ENCODE measurements at regions not wholly inside any gene's neighbourhood (a gene's known extent, or its start where the extent isn't known, plus 50 kb on each side); places are given as distances from the start of the nearest gene placed in this dataset.
"Not testable (repeated sequence)": the region's sequence is repeated elsewhere in the genome, so short reads cannot be mapped to it uniquely, and the experiment has no call there.

DNA sequence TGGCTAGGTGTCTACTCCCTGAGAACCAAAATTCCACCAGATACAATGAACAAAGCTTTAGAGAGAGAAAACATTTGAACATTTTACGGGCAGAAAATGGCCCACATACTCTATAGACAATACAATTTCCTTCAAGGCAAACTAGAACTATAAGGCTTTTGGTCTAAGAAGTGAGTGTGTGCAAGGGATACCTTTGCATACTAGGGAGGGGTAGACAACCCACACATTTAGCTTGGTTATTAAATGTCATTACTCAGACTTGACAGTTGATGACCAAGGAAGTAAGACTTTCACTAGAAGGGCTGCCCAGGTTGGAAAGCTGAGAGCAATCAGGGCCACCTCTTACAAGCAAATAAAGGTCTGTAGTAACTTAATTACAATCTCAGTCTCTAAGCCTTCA, 64.0 kb upstream of the PLEKHM1 start:
- not testable (repeated sequence) for DNase-seq

DNA sequence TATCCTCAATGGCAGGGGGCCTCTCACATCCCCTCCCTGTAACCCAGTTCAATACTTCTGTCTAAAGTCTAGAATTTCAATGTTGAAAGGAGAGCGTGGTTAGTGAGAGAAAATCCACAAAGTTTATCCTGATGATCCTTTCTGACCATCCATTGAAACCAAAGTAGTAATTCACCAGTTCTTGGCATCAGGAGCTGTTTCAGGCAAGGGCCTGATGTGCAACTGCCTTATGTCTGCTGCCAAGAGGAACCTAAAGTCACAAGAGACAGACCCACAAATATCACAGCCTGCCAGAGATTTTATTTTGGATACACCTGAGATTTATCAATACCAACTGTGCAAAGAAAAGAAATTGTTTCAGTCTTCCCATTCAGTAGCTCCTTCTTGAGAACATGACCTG, 68.3 kb upstream of the PLEKHM1 start:
- not testable (repeated sequence) for DNase-seq

DNA sequence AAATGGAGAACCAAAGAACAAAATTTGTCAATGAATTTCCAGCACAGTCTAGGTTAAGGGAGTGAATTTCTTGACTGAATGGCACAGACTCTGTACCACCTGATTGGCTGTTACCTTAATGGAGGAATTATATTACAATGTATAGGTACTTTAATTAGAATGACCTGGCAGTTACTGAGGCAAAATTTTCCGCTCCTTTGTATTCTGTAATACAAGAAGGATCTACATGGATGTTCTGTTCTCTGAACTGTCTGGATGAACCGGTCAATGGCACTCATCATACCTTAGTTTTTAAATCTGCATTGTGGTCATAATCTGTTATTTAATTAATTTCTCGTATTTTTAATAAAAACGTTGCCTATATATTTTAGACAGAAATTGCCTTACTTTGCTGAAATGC, 72.3 kb upstream of the PLEKHM1 start:
- DNase-seq, result not testable (repeated sequence)

DNA sequence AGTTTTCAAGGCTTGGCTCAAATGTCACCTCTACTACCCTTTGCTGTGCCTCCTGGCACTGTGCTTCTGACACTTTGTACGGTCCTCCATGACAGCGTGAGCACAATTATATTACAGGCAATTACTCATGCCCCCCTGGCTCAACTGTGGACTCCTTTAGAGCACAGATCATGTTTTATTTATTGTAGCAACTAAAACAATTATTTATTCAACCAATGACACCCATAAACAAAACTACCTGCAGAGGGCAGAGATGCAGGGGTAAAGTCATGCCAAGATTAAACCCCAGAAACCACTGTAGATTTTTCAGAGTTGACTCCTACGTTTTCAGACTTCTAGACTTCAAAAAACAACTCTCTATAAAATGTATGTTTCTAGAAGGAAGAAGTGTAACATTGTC, 72.8 kb upstream of the PLEKHM1 start:
- DNase-seq, result not testable (repeated sequence)

DNA sequence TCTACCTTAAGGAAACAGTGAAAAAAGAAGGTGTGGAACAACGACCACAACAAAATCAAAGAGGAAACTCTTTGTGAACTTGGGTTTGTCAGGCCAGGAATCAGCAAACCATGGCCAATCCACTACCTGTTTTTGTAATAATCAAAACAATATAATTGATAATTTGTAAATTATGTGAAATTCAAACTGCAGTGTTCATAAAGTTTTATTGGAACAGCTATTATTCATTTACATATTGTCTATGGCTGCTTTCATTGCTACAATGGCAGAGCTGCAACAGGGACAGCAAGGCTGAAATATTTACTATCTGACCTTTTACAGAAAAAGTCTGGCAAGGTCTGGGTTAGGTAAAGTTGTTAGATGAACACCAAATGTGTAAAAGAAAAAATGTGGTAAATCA, 77.8 kb upstream of the PLEKHM1 start:
- not testable (repeated sequence) for DNase-seq

DNA sequence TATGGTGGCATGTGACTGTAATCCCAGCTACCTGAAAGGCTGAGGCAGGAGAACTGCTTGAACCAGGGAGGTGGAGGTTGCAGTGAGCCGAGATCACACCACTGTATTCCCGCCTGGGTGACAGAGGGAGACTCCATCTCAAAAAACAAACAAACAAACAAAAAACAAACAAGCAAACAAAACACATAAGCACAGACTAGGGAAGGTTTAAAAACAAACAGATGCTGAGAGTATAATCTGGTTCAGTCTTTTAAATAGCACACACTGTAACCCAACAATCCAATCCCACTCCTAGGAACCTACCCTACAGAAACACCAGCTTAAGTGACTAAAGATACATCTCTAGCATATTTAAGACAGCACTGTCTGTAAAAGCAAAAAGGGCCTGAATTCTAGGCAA, 82.8 kb upstream of the PLEKHM1 start:
- DNase-seq, result not testable (repeated sequence)

DNA sequence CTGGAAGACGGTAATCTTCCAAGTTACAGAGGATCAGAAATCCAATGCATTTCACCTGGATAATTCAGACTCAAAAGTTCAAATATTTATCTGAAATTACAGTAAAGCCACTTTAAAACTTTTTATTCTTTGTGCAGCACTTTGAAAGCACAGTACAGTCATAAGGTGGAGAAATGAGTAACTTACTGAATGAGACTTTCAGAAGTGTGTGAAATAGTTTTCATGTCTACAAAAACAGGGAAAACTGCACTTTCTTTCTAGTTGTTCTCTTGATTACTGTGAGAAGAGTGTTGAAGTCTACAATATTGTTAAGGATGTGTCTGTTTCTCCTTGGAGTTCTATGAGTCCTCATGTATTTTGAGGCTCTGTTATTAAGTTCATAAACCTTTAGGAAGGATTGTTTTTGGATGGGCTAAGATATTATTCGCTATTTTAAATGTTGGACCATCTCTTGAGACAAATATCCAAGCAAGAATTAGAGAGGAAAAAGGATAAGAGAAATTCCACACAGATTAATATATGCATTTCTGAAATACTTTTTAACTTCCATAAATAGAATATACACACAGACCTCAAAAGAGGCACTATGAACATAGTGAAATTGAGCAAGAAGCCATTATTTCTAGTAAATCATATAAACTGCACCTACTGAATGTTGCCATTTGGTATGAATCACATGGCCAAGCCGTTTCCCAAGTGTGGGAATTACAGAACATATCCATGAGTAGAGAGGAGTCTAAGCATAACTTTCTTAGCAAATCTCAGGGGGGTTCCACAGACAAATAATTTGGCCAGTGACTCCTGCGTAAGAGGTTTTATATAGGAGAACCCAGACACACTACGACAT, 83.6 kb upstream of the PLEKHM1 start:
- DNase-seq, result no peak

DNA sequence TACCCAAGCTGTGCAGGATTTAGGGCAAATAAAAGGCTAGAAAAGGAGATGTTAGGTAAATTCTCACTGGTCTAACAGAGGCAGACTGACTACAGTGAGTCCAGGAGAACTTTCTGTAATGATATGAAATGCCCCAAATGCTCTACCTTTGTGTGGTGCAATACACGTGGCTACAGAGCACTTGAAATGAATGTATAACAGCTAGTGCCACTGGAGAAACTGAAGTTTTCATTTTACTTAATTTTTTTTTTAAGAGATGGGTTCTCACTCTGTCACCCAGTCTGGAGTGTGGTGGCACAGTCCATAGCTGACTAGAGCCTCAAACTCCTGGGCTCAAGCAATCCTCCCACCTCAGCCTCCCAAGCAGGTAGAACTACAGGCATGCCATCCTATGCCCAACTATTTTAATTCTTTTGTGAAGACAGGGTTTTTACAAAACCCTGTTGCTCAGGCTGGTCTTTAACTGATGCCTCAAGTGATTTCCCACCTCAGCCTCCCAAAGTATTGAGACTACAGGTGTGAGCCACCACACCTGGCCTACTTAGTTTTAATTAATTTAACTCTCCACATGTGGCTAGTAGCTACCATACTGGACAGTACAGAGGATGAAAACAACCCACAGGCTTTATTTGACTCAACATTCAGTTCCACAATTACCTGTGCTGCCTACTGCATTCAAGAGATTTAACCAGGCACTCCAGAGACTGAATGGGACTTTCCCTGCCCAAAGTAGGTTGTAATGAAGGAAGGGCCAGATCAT, 84.8 kb upstream of the PLEKHM1 start:
- DNase-seq, result no peak

DNA sequence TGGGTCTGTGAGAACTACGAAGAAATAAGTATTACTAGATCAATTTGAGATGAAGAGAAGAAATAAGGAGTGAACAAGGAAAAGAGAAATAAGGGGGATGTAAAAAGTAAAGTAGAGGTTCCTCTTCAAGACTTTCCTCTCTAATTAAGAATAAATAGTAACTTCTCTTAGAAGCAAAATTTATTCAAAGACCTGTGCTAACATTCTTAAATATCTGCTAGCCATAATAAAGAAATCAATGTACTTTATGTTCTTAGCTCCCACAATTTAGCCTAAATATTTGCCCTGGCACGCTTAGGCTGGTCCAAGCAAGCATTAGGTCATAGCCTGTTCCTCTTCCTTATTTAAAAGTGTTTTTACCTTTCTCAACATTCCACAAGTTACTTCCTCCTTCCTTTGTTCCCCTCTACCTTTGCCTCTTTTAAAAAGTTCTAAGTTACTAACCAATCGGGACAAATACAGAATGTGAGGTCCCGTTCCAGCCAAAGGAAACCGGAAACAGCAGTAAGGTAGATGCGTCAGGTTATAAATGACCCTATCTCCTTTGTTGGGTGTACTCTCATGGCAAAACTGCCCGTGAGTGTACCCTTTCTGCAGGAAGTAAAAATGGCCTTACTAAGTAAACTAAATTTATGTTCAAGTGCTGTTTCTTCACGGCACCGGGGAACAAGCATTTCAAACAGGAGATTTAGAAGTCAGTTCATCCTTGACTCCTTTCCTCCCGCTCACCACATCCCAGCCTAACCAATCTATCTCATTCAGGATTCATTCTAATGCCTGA, 86.2 kb upstream of the PLEKHM1 start:
- not testable (repeated sequence) for DNase-seq

DNA sequence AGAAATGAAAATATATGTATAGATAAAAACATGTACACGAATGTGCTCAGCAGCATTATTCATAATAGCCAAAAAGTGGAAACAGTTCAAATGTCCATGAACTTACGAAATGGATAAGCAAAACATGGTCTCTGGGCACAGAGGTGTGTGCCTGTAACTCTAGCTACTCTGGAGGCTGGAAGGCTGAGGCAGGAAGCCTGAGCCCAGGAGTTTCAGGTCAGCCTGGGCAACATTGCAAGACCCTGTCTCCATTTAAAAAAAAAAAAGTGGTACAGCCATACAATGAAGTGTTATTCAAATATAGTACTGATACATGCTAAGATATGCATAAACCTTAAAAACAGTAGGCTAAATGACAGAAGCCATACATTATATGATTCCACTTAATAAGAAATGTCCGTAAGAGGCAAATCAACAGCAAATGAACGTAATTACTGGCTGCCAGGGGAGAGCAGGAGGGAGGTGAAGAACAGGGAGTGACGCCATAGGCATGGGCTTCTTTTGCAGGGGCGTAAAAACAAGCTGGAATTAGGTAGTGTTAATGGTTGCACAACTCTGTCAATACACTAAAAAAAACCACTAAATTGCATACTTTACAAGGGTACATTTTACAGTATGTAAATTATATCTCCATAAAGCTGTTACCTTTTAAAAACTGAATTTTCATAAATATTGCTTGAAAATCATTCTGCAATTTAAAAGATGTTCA, 87.2 kb upstream of the PLEKHM1 start:
- DNase-seq, result no peak

DNA sequence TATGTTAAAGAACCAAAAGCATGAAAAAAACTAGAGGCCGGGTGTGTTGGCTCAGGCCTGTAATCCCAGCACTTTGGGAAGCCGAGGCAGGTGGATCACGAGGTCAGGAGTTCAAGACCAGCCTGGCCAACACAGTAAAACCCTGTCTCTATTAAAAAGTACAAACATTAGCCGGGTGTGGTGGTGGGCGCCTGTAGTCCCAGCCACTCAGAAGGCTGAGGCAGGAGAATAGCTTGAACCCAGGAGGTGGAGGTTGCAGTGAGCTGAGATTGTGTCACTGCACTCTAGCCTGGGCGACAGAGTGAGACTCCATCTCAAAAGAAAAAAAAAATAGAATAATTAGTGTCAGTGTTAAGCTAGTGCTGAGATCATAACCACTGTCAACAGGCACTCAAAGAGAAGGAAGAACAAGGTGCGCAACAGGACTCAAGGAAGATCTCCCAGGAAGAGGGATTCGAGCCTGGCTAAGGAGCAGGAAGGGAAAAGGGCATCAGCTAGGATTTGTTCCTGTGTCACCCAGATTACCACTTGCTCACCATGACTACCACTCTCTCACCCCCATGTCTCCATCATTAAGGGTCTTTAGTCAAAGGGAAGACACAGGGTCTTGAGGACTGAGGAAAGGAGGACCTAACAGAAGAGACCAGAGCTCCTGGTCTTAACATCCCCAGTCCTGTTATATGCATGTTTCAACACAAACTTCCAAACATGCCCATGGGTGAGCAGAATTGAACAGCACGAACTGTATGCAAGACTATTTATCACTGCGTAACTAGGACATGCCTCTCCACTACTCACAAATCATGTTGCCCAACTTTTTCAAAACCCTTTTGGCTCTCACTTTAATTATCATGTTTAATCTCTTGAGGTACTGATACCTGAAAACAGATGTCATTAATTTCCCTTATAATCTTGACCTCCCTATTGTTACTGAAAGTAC, 88.3 kb upstream of the PLEKHM1 start:
- DNase-seq, result no peak

DNA sequence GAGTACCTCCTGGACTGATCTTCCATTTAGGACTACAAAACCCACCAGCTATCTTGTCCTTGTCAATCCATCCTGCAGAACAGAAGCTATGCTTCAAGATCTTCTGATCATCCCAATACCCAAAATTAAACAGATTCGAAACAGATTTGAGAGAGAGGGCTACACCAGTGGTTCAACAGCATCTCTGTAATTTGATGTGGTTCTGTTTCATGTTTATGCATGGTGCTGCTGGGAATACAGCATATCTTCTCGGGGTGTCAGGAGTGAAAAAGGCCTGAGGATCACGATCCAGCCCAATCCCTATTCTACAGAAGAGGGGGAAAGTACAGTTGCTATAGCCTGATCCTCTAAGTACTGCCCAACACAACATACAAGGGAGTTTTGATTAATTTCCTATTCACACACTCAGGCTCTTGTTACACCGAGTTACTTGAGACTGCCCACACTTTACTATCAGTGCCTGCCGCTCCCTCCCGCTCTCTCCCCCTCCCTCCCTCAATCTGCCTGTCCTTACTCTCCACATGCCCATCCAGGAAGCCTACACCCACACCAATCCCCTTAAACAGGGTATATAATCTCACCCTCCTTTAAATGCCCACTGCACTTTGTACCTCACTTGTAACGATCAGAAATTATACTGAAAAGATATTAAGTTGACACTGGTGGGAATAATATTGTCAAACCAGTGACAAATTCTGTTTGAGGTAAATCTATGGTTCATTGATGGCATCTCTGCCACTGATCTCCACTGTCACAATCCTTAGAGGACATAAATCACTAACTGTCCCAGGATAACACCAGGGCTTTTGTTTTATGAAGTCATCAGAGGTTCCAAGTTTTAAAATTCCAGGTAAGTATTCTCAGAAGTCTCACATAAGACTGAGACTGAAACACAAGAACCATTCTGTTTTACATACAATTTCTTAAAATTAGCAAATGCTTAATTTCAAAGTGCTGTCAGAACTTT, 89.3 kb upstream of the PLEKHM1 start:
- no peak for DNase-seq

DNA sequence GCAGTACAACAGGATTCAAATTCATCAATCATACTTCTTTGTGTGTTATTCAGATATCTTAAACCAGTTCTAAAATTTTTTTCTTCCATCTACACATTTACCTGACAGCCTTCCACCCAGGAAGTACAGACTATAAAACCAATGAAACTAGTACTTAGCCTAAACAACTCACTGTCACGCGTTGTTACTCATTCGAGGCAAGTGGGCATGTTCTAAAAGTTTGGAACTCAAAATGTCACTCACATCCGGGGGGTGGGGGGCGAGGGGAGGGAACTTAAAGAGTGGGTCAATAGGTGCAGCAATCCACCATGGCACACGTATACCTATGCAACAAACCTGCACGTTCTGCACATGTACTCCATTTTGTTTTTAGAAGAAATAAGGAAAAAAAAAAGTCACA, 90.4 kb upstream of the PLEKHM1 start:
- no peak for DNase-seq

DNA sequence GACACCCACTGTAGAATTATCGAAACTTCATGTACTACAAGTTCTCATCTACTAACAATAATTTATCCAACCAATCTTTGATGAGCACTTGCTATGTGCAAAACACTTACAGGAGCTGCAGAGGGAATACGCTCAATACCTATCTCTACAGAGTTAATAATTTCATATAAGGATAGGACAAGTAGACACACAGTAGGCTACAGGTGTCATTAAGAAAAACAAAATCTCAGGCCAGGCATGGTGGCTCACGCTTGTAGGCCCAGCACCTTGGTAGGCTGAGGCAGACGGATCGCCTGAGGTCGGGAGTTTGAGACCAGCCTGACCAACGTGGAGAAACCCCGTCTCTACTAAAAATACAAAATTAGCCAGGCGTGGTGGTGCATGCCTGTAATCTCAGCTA, 91.3 kb upstream of the PLEKHM1 start:
- no peak for DNase-seq

DNA sequence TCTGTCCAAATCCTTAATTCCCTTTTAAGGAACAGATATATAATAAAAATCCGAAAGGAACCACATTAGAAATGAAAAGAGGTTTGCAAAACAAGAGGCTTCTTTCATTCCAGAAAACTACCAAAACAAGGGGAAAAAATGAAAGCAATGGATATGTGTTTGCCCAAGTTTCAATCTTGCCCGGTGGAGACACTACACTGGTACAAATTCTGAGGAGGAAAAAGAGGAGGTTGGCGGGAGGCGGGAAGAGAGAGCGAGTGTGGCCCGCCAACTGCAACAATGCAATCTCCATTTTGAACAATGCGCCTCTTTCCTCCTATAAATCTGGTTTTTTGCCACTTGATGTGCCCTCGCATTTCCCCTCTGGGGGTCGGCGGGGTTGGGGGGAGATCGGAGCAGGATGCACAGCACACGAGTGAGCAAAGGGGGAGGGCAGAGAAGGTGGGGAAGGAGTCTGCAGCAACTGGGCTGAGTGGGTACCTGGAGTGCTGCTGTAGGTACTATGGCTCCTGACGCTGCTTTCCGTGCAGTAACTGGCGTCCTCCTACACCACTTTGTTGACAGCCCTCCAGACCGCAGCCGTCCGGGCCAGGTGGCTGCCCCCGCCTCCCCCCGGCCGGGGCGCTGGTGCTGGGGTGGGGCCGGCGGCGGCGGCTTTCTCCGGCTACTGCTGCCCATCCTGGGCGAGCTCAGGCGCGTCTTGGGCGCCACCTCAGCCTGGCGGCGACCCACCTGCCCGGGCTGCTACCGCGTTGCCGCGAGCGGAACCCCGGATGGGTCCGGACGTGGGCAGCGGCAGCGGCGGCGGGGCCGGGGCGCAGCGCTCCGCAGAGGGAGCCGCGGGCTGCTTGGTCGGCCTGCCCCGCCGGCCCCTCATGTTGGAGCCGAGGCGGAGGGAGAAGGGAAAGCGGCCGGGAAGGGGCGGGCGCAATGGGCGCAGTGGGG, 93.8 kb upstream of the PLEKHM1 start:
- DNase-seq, result no peak

DNA sequence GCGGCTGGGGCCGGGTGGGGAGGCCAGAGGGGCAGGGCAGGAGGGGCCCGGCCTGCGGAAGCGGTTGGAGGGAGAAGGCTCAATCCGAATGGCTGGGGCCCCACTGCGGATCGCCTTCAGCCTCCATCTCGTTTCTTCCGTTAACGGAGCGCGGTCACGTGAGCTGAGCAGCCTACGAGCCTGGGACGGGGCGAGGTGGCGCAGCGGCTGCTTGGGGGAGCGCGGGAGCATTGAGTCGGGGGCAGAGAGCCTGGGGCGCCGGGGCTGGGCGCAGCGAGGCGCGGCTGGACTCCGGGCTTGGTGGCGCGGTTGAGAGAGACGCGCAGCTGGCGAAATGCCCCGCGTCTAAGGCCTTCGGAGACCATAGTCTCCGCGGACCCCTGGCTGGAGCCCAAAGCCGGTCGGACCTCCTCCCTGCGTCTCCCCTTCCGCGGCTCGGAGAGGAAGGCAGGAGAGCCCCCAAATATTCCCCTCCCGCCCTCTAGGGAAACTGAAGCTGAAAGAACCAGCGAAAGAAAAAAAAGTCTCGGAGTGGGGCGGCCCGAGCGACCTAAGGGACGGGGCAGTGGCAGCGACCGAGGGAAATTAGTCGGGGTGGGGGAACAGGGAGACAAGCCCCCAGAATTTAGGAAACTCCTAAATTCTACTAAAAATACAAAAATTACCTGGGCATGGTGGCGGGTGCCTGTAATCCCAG, 94.7 kb upstream of the PLEKHM1 start:
- DNase-seq, result not testable (repeated sequence)

DNA sequence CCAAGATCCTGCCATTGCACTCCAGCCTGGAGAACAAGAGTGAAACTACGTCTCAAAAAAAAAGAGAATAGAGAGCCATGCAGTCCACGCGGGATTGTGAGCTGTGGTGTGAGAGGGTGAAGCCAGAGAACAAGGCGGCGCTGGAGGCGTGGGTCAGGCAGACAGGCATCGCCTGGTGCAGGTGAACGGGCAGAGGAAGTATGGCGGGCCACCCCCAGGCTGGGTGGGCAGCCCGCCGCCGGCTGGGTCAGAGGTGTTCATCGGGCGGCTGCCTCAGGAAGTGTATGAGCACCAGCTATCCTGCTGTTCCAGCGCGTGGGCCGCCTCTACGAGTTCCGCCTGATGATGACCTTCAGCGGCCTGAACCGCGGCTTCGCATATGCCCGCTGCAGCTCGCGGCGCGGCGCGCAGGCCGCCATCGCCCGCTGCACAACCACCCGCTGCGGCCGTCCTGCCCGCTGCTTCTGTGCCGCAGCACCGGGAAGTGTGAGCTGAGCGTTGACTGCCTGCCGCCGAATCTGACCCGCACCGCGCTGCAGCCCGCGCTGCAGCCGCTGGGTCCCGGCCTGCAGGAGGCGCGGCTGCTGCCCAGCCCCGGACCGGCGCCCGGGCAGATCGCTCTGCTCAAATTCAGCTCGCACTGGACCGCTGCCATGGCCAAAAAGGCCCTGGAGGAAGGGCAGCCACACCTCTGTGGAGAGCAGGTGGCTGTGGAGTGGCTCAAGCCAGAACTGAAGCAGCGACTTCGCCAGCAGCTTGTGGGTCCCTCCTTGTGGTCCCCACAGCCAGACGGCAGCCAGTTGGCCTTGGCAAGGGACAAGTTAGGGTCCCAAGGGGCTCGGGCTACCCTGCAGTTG, 95.5 kb upstream of the PLEKHM1 start:
- not testable (repeated sequence) for DNase-seq

DNA sequence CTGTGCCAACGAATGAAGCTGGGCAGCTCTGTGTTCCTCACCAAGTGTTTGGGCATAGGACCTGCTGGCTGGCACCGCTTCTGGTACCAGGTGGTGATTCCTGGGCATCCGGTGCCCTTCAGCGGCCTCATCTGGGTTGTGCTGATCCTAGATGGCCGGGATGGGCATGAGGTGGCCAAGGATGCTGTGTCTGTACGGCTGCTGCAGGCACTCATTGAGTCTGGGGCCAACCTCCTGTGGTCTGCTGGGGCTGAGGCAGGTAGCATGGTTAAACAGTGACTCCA, 96.1 kb upstream of the PLEKHM1 start:
- not testable (repeated sequence) for DNase-seq

All from NCI-H1092 (cell line).